ENCODE measurements at regions not wholly inside any gene's neighbourhood (a gene's known extent, or its start where the extent isn't known, plus 50 kb on each side); places are given as distances from the start of the nearest gene placed in this dataset.

GRCh38 chr11:70537576-70538571 is 139.5 kb downstream of the CTTN start:
- no peak for DNase-seq

DNA sequence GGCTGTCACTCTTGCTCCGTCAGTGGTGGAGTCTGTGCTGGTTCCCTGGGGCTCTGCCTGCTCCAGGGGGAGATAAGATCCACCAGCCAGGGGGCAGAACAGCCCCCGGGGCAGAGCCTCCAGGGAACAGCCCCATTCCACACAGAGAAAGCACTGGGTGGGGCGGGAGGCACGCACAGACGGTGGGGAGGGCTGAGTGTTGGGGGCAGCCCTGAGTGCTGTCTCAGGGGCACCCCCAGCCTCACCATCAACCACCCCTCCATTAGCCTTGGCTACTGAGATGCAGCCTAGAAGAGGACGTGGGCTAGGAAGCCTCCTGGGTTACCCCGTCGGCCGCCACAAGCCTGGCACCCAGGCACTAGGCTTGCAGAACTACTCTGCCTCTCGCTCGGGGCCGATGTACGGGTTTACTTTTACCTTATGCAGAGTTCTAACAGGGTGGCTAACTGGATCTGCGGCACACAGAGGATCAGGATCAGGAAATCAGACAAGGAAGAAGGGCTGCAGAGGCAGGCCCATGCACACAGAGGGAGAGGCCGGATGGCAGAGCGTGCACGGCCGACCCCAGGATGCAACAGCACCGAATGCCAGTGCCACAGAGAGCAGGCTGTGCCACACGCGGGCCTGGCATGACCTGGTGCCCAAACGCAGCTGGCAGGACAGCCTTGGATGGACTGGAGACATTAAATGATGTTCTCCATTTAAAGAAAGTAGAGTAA is 140.5 kb downstream of the CTTN start:
- DNase-seq = no peak

DNA sequence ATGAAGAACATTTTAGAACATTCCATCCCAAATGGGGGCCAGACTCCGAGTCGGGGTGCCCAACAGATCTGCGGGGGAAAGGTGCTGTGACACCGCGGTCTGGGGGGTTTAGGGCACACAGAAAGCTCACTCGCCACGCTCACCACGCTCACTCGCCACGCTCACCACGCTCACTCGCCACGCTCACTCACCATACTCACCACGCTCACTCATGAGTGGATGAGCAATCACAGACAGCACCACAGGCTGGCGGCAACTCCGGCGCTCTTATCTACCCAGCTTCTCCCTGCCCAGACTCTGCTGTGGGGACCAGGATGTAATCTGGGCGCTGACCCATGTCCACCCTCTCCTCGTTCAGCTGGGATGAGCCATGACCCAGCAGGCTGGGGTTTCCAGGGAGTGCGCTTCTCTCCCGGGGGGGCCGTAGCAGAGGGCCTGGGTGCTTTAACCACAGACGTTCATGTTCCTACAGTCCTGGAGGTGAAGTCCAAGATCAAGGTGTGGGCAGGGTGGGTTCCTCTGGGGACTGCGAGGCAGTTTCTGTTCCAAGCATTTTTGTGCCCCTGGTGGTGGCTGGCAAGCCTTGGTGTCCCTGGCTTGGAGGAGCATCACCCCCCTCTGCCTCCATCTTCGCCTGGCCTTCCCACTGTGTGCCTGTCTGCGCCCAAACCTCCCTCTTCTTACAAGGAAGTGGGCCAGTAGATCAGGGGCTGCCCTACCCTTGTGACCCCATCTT is 141.2 kb downstream of the CTTN start:
- no peak for DNase-seq

GRCh38 chr11:70540196-70540595 is 141.9 kb downstream of the CTTN start:
- no peak for DNase-seq

DNA sequence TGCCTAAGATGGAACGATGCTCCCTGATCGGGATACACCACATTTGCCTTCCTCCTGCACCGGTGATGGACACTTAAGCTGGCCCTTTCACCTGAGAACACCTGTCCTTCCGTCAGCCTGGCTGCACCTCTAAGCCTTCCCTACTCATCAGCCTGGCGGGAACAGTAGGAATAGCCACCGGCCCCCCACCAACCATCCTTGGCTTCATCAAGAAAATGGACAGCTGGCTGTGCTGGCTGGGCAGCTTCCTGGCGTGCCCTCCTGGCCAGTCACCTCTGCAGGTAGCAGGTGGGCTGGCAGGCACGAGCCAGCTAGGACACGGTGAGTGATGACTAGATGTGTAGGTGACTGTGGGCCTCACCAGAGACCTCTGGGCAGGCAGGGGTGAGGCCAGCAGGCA is 142.8 kb downstream of the CTTN start:
- no peak for DNase-seq

DNA sequence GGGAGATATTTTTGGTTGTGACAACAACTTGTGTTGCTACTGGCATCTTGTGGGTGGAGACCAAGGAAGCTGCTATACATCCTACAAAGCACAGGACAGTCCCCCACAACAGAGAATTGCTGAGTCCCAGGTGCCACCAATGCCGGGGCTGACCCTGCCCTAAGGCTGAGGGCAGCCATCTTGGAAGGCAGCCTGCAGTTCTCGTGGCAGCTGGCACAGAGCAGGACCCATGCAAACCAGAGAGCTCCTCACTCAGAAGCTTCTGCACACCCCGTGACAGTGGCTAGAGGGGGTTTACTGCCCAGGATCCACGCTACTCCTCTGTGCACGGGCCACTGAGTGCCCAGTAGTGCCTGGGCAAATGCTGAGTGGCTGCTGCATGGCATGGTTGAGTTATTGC is 143.4 kb downstream of the CTTN start:
- no peak for DNase-seq

GRCh38 chr11:70542406-70542805 is 144.1 kb downstream of the CTTN start:
- DNase-seq = no peak

DNA sequence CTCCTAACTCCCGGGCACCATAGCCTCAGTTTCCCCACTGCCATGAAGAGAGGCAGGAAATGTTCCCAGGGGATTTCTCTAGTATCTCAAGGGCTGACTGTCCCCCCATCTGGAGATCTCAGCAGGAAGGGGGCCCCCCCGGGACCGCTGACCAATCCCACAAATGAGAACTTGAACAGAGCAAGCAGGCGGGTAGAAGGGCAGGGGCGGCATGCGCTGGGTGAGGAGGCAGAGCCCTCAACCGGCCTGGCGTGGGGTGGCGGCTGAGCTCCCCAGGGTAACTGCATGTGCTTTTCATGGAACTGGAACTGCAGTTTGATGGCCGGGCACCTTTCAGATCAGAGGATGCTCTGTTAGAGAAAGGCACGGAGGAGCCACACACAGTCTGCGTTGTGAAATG is 144.5 kb downstream of the CTTN start:
- DNase-seq = no peak

GRCh38 chr11:70543611-70544010 is 145.3 kb downstream of the CTTN start:
- no peak for DNase-seq

DNA sequence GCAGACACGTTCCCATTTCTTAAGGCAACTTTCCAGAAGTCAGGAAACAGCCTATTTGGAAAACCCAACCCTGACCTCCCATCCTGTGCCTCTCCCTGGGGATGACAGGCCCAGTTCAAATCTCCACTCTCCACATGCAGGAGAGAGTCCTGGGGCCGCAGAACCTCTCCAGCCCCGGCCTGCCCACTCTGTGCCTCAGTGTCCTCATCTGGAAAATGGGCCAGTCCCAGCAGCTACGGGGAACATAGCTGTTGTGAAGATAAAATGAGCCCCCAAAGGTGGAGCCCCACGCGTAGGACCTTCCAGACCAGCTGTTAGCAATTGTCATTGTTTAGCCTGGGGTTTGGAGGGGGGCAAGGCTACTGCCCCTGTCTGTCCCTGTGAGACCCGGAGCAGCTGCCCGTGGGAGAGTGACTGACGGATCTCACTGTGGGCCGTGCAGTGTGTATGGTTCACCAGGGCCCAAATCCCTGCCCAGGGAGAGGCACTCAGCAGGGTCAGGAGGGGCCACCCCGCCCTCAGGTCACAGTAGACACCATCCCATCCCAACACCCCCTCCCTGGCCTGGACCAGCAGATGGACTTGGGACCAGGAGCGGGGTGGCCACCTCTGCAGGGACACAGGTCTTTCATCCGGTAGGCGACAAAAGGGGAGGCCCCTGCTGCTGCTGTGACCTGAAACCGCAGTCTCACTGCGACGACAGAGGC is 145.9 kb downstream of the CTTN start:
- DNase-seq = no peak

DNA sequence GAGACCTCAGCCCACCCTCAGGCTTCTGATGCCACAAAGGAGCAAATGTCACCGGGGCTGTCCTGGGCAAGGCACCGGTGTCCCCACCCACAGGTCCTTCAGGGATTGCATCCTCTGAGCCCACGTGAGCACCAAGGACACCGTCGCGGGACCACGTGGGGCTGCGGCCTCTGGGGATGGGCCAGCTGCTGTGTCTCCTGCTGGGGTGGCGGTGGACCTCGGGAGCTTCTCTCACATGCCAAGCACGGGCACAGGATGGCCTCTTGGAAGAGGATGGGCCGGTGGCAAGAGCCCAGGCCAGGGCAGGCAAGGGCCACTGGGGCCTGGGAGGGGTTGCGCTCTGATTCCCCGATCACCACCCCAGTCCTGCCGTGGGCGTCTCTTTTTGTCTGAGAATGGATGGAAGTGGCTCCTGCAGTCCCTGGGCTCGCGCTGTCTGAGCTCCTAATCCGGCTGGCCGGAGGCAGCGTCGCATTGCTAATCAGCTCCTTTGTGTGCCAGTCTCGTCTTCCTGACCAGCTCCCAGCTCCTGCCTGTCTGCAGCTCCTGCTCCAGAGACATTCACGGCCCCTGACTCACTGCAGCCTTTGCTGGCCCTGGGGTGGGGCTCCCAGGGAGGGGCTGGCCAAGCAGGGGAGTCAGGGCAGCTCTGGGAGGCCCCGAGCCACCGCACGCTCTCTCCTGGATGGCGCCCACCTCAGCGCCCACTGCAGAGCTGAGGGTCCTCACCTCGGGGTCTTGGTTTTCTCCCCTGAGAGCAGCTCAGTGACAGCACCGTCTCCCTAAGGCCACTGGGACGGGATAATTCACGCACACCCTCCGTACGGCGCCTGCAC is 146.7 kb downstream of the CTTN start:
- DNase-seq = no peak

- no peak for DNase-seq
Measured at GRCh38 chr11:70545610-70545912, 147.2 kb downstream of the CTTN start.

- no peak for DNase-seq
Measured at GRCh38 chr11:70546191-70546940, 148.0 kb downstream of the CTTN start.

DNA sequence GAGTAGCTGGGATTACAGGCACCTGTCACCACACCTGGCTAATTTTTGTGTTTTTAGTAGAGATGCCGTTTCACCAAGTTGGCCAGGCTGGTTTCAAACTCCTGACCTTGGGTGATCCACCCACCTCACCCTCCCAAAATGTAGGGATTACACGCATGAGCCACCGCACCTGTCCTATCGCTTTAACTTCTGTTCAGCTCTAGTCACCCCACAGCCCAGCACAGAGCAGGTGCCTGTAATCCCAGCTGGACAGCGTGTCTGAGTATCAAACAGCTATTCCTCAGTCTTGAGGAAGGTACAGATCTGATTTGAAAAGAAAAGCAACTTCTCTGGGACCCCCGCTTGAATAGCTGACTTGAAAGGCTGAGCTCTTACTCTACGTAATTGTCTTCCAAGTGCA is 149.1 kb downstream of the CTTN start:
- peak; percentile 60 for DNase-seq

DNA sequence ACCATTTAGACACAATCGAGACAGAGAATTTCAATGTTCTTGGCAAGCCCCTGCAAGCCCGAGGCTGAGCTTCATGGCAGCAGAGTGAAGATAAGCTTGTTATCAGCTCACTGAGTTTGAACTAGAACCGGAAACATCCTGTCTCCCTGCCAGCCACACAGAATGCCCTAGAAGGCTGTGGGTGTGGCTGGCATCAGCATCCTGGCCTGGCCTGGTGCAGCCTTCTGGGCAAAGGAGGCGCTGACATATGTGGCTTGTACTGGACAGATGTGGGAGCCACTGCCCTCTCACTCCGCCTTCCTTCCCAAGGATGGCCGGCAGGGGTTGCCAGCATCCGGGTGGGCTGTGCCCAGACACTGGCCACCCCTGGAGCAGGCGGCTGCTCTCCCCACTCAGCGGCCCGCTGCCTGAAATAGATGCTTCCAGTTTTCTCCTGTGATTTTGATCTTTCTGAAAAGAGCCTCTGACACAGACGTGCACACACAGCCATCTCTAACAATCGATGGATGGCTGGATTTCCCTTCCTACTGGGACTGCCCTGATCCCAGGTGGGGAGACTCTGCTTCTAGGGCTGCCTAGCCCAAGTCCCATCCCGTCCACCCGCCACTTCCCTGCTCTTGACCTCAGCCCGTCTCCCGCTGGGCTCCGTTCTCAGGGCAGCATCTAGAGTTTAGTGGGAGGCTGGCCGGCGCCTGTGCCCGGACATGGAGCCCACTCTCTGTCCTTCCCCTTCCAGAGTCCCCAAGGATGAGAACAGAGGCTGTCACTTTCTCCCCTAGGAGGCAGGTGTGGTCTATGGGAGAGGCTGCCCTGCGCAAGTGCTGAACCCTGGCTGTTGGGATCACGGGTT is 149.7 kb downstream of the CTTN start:
- peak; percentile 73 for DNase-seq

- DNase-seq = no peak
Measured at GRCh38 chr11:70548976-70549375, 150.6 kb downstream of the CTTN start.

DNA sequence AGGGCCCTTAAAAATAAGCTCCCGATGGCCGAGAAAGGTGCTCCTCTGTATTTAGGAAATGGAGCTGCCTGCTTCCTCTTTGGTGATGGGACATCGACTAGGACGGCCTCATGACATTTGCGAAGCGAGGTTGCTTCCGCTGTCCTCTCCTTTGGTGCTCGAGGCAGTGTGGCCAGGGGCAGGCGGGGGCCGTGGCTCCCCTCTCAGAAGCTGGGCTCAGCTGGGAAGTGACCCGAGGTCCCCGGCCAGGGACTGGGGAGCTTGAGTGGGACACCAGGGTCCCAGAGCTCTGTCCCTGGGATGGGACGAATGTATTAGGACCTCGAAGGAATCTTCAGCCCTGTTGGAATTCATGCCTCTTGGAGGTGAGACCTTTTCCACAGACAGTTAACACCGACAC is 151.1 kb downstream of the CTTN start:
- no peak for DNase-seq

DNA sequence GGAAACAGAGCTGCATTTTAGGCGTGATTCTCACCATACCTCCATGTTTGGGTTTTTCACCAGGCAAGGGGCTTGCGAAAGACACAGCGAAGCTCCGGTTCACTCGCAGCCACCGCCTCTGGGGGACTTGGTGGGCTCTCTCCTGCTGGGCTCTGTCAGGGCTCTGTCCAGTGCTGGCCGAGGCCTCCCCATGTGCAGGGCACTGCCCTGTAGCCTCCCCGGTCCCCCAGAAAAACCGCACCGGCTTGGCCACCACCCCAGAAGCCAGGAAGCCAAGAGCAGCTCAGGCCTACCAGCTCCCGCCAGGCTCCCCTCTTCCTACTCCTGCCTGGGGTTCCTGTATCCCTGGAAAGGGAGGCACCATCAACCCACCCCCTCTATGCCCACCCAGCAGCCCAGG is 151.5 kb downstream of the CTTN start:
- DNase-seq = no peak

DNA sequence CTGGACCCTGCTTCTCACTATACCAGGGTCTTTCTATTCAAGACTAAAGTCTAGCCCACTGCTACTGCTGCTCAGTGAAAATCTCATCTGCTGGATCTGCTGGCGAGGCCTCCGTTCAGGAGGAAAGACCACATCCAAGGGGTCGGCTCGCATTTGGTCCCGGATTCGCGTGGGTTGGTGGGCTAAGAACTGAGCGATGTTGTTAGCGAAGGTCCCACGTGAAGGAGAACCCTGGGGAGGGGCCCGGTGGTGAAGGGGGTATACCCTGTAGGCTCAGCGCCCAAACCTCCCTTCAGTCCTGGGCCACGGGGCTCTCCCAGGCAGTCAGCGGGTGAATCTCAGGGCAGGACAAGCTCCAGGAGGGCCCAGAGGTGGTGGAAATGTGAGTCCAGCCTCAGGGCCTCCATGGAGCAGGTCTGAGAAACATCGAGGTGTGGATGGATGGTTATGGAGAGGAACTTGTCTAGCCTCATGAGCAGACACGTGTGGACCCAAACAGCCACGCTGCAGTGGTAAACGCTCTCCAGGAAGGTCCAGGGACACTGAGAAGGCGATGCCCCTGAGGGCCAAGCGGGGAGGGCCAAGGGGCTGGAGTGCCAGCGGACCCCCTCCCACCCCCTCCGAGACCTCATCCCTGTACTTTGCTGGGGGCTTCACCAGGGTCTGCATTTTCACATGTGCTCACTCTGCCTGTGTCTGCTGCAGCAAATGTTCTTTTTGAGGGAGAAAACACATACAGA is 152.3 kb downstream of the CTTN start:
- DNase-seq = no peak
